Activated effector memory CD4-positive, alpha-beta T cell treated with anti-CD3 and anti-CD28 coated beads, Interleukin-2, amount 50 U/mL, for 16 hours (primary cell): ENCODE measurements at regions not wholly inside any gene's neighbourhood (a gene's known extent, or its start where the extent isn't known, plus 50 kb on each side); places are given as distances from the start of the nearest gene placed in this dataset.

ENCODE experiments used
- DNase-seq: peaks from one replicate; pipeline ENCODE4 v3.0.0-alpha.2; 2020

- peak; percentile 37 for DNase-seq
Measured at GRCh38 chr22:44402196-44403111, 89.7 kb upstream of the SHISAL1 start.

GRCh38 chr22:44401783-44402110 lies 89.0 kb upstream of the SHISAL1 start:
- peak; percentile 36 for DNase-seq

DNA sequence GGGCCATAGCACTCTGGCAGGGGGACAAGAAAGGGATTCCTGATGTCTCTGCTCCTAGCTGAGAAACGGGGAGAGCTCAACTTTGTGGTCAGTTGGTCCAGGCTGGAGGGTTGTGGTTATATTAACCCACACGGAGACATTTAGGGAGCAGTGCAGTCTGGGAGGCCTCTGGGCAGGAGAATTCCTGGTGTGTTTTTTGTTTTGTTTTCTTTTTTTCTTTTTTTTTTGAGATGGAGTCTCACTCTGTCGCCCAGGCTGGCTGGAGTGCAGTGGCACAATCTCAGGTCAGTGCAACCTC lies 88.0 kb upstream of the SHISAL1 start:
- DNase-seq: no peak

- peak; percentile 57 for DNase-seq
Measured at GRCh38 chr22:44399906-44400762, 87.4 kb upstream of the SHISAL1 start.

GRCh38 chr22:44398856-44399837 lies 86.4 kb upstream of the SHISAL1 start:
- peak; percentile 37 for DNase-seq

DNA sequence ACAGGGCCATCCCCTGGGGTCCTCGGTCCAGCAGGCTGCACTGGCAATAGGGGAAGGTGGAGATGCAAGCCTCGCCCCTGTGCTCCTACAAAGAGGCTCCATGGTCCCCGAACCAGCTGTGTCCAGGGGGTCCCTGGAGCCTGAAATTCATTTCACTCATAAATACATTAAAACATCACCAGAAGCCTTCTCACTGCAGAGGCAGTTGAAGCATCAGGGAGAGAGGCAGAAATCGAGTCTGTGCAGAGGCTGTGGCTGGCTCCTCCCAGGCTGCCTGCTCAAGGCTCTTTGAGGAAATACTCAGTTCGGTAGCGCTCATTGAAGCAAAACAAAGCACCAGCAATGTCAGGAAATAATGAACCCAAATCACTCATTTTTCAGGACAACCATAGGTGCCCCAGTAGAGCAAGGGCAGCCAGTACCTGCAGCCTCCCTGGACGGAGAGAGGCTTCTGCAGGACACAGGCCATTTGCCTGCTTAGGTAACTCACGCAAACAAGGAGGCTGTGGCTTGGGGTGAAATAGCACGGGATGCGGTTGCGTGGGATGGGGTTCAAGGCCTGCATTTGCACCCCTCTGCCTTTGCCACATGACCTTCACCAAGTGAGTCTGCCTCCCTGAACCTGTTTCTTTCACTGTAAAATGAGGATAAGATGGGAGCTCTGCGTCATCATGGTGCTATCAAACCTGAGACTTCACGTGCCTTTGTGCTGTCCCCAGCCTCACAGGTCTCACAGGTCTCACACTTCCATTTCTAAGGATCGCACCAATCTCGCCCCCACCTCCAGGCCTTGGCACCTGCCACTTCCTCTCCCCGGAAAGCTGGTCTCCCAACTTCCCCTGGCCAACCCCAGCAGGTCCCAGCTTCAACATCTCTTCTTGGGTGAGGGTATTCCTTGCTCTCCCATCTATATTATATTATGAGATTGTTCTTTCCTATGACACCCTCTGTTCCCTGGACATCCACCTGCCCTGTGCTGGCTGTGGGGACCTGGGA lies 84.3 kb upstream of the SHISAL1 start:
- peak; percentile 47 for DNase-seq

DNA sequence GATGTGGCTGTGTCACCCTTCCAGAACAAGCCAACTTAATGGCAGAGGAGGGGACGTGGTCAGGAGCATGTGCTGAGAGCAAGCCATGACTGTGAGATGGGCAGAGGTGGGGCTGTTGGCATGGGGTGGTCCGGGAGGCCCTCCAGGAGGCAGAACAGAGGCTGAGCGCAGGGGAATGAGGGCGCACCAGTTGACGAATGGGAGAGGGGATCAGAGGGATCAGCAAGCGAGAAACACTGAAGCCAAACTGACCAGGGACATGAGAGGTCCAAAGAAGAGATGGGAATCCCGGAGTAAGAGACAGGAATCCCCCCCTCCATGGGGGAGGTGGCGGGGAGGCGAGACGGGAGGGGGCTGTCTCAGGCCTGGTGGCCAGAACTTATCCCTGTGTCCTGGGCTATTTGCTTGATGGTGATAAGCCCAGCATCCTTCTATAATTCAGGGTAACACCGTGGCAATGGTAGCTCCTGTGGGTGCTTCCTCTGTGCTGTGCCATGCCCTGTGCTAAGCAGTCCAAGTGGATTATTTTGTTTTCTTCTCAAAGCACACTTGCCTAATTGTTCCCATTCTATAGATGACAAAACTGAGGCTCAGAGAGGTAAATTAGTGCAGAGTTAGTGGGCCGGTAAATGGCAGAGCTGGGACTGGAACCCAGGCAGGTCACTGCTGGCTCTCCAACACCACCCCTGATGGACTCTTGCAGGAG lies 83.4 kb upstream of the SHISAL1 start:
- peak; percentile 24 for DNase-seq

GRCh38 chr22:44395118-44396005 lies 82.6 kb upstream of the SHISAL1 start:
- peak; percentile 45 for DNase-seq

DNA sequence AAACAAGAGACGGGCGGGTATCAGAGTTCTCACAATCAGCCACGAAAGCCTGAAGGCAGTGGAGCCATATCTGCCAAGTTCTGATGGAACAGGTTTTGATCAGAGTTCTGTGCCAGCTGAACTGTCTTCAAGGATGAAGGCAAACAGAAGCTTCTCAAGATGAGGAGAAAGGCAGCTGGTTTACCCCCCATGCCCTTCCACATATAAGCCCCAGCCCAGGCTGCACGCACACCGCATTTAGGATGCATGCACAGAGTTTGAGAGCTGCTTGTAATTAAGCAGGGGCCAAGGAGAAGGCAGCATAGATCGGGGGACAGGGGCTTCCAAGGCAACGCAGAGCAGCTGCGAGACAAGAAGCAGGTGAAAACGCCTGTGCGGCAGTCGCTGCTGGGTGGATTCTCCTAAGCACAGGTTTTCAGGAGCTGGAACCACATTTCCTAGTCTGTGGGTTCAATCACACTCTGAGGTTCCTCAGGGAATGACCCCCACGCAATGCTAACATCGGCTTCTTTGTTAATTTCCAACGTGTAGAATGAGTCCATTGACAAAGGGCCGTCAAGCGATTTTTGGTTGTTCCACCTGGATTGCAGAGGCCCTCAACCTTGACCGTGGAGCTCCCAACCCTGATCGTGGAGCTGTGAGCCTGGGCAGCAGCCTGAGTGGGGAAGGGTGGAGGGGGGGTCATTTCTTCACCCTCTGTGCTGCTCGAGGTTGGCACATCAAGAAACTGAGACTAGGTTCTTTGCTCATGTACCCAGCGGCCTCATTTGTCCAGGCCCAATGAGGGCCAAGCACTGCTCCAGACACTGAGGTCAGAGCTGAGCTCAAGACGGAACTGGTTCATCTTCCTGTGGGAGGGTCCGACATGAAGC lies 81.7 kb upstream of the SHISAL1 start:
- peak; percentile 24 for DNase-seq

DNA sequence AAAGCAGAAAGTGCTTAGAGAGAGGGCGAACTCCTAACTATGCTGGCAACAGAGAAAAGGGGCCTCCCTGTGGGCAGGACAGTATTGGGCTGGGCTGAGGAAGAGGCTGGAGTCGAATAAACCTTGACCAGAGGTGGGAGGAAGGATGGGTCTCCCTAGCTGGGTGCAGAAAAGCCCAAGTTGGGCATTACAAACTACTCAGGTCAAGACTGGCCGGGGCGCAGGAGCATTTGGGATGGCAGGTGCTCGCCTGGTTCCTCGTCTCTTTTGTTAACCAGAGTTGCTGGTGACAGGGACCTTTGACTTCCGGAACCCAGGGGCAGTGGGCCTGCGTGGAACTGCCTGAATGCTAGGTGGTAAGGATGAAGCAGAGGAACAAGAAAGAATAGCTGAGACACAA lies 80.3 kb upstream of the SHISAL1 start:
- peak; percentile 36 for DNase-seq

GRCh38 chr22:44392446-44392921 lies 79.7 kb upstream of the SHISAL1 start:
- peak; percentile 50 for DNase-seq

GRCh38 chr22:44391481-44392445 lies 79.0 kb upstream of the SHISAL1 start:
- DNase-seq: peak; percentile 44

- peak; percentile 33 for DNase-seq
Measured at GRCh38 chr22:44391015-44391414, 78.3 kb upstream of the SHISAL1 start.

- DNase-seq: peak; percentile 22
Measured at GRCh38 chr22:44390613-44390970, 77.8 kb upstream of the SHISAL1 start.

DNA sequence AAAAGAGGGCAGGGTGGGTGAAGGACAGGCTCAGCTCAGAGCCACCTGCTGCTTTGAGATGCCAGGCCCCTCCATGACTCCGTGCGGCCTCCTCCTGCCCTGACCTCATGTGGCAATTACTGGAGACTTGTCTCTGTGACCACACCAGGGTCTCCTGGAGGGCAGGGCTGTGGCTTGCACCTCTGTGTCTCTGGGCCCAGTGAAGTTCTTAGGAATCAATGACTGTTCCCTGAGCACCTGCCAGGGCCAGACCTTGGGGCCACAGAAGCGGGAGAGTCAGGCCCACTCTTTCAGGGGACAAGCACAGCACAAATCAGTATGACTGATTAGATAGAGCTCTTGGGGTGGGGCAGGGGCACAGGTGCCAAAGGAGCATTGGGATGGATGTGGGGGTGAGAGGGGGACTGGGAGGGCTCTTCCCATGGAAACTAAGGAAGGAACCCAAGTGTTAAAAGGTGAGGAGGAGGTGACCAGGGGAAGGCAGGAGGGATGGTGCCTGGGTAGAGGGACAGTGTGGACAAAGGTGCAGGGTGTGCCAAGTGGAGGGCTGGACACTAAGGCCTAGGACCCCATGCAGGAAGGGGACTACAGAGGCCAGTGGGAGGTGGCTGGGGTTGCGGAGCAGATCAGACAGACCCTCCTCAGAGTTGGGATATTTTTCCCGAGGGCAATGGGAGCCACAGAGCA lies 77.3 kb upstream of the SHISAL1 start:
- DNase-seq: no peak

GRCh38 chr22:44389181-44389580 lies 76.4 kb upstream of the SHISAL1 start:
- no peak for DNase-seq

- no peak for DNase-seq
Measured at GRCh38 chr22:44387486-44387885, 74.7 kb upstream of the SHISAL1 start.
